ENCODE measurements at regions not wholly inside any gene's neighbourhood (a gene's known extent, or its start where the extent isn't known, plus 50 kb on each side); places are given as distances from the start of the nearest gene placed in this dataset.
"Not testable (repeated sequence)": the region's sequence is repeated elsewhere in the genome, so short reads cannot be mapped to it uniquely, and the experiment has no call there.

GRCh38 chr3:193118907-193119306 is 122.1 kb upstream of the PLAAT1 start:
- DNase-seq (ENCODE audit: low read depth) = no peak

- no peak for DNase-seq (ENCODE audit: low read depth)
These were observed 121.1 kb upstream of the PLAAT1 start for GRCh38 chr3:193119926-193120325.

GRCh38 chr3:193124861-193125260 is 116.2 kb upstream of the PLAAT1 start:
- no peak for DNase-seq (ENCODE audit: low read depth)

GRCh38 chr3:193129607-193130006 is 111.4 kb upstream of the PLAAT1 start:
- DNase-seq (ENCODE audit: low read depth) = no peak

- no peak for DNase-seq (ENCODE audit: low read depth)
These were observed 110.4 kb upstream of the PLAAT1 start for GRCh38 chr3:193130576-193130975.

GRCh38 chr3:193132241-193132640 is 108.8 kb upstream of the PLAAT1 start:
- no peak for DNase-seq (ENCODE audit: low read depth)

GRCh38 chr3:193132964-193133363 is 108.1 kb upstream of the PLAAT1 start:
- no peak for DNase-seq (ENCODE audit: low read depth)

- peak; percentile 80 for DNase-seq (ENCODE audit: low read depth)
These were observed 106.2 kb upstream of the PLAAT1 start for GRCh38 chr3:193134856-193135255.

GRCh38 chr3:193140381-193140780 is 100.6 kb upstream of the PLAAT1 start:
- peak; percentile 66 for DNase-seq (ENCODE audit: low read depth)

GRCh38 chr3:193145248-193145647 is 95.8 kb upstream of the PLAAT1 start:
- peak; percentile 19 for DNase-seq (ENCODE audit: low read depth)

GRCh38 chr3:193148688-193149473 is 92.1 kb upstream of the PLAAT1 start:
- DNase-seq (ENCODE audit: low read depth) = no peak

- DNase-seq (ENCODE audit: low read depth) = no peak
These were observed 91.0 kb upstream of the PLAAT1 start for GRCh38 chr3:193149998-193150397.

GRCh38 chr3:193155044-193155781 is 85.8 kb upstream of the PLAAT1 start:
- DNase-seq (ENCODE audit: low read depth) = not testable (repeated sequence)

- DNase-seq (ENCODE audit: low read depth) = no peak
These were observed 84.0 kb upstream of the PLAAT1 start for GRCh38 chr3:193157051-193157450.

- DNase-seq (ENCODE audit: low read depth) = no peak
These were observed 75.4 kb upstream of the PLAAT1 start for GRCh38 chr3:193165431-193166120.

GRCh38 chr3:193168931-193169330 is 72.1 kb upstream of the PLAAT1 start:
- no peak for DNase-seq (ENCODE audit: low read depth)

- DNase-seq (ENCODE audit: low read depth) = no peak
These were observed 66.9 kb upstream of the PLAAT1 start for GRCh38 chr3:193174140-193174539.

GRCh38 chr3:193179332-193180012 is 61.5 kb upstream of the PLAAT1 start:
- not testable (repeated sequence) for DNase-seq (ENCODE audit: low read depth)

- DNase-seq (ENCODE audit: low read depth) = no peak
These were observed 53.8 kb upstream of the PLAAT1 start for GRCh38 chr3:193187070-193187722.

GRCh38 chr3:193190146-193190786 is 50.8 kb upstream of the PLAAT1 start:
- no peak for DNase-seq (ENCODE audit: low read depth)
